ENCODE measurements at regions not wholly inside any gene's neighbourhood (a gene's known extent, or its start where the extent isn't known, plus 50 kb on each side); places are given as distances from the start of the nearest gene placed in this dataset.

GRCh38 chr11:127205688-127206217 lies 205.2 kb upstream of the KIRREL3 start:
- intact Hi-C loops (cut with micrococcal nuclease; ENCODE audit: unreplicated experiment): no loop called here
- Histone ChIP-seq H3K9me3 (replicated peaks; ENCODE audit: control insufficient read depth, insufficient read depth, low read length) (no peaks in the 10 kb centered on the region), H3K27ac (ENCODE audit: control insufficient read depth, insufficient read depth) (no peak overlapping the region), H3K79me2 (ENCODE audit: control insufficient read depth, insufficient read depth, low read length) (no peaks in the 10 kb centered on the region), H4K20me1 (ENCODE audit: control insufficient read depth, insufficient read depth) (no peaks in the 10 kb centered on the region), H3K4me3 (no peak overlapping the region), H3K27me3 (replicated peaks in 1 of 2; ENCODE audit: control insufficient read depth in 2 of 2, insufficient read depth in 2 of 2, low read length in 1 of 2) (no peaks in the 10 kb centered on the region), H3K4me1 (ENCODE audit: control insufficient read depth, insufficient read depth, low read length) (no peaks in the 10 kb centered on the region), H3K4me2 (ENCODE audit: control insufficient read depth, insufficient read depth) (no peak overlapping the region), H3K9ac (ENCODE audit: control insufficient read depth, insufficient read depth, low read length) (no peak overlapping the region), H2AFZ (ENCODE audit: control insufficient read depth, low read depth, low read length) (no peak overlapping the region), H3K36me3 (ENCODE audit: control insufficient read depth in 2 of 2, insufficient read depth in 2 of 2, low read length in 1 of 2) (no peaks in the 10 kb centered on the region)
- no TSS peak for BruUV-seq (replicated peaks)
- ATAC-seq: no peak
- ChIA-PET CTCF (no interaction called here), SMC1A (ENCODE audit: uncharacterized antibody, unreplicated experiment) (no interaction called here), POLR2A (no interaction called here), RAD21 (ENCODE audit: unreplicated experiment) (no interaction called here)
- no peak for TF ChIP-seq CBX5 (IDR thresholded peaks at IDR 0.05; ENCODE audit: low read depth)
- TF ChIP-seq RUNX3 (IDR thresholded peaks at IDR 0.05; ENCODE audit: low read length): no peak
- no peak for TF ChIP-seq ZNF592 (IDR thresholded peaks at IDR 0.05)
- no peak for TF ChIP-seq IRF5 (IDR thresholded peaks at IDR 0.05; ENCODE audit: borderline replicate concordance)
- no peak for TF ChIP-seq MLLT1 (IDR thresholded peaks at IDR 0.05)
- no peak for TF ChIP-seq CREM (IDR thresholded peaks at IDR 0.05; ENCODE audit: low read depth)
- no peak for TF ChIP-seq SREBF1 (IDR thresholded peaks at IDR 0.05; ENCODE audit: low read length)
- TF ChIP-seq MYC (IDR thresholded peaks at IDR 0.05; ENCODE audit: insufficient read depth, insufficient read length, insufficient replicate concordance, low read length, severe bottlenecking): no peak
- no peak for TF ChIP-seq RAD21 (IDR thresholded peaks at IDR 0.05; ENCODE audit: insufficient read depth, low read depth, low read length)
- no peak for TF ChIP-seq RB1 (IDR thresholded peaks at IDR 0.05; ENCODE audit: borderline replicate concordance)
- 74% methylated on average over 3 of the region's 3 CpGs for WGBS (ENCODE audit: insufficient coverage, insufficient replicate concordance, low lambda C conversion rate, missing lambda C conversion rate)
- in situ Hi-C loops (cut with MboI): no loop called here
- FAIRE-seq: no peak
- no peak for DNase-seq (ENCODE audit: low read depth, low spot score)

All from GM12878 (cell line).